ENCODE measurements at regions not wholly inside any gene's neighbourhood (a gene's known extent, or its start where the extent isn't known, plus 50 kb on each side); places are given as distances from the start of the nearest gene placed in this dataset.
"Not testable (repeated sequence)": the region's sequence is repeated elsewhere in the genome, so short reads cannot be mapped to it uniquely, and the experiment has no call there.

- TF ChIP-seq CTCF (IDR thresholded peaks at IDR 0.05; ENCODE audit: low read depth, low read length), result peak; percentile 31
- peak; percentile 45 for DNase-seq (ENCODE audit: low read depth in 2 of 2)
Measured at GRCh38 chr1:46878173-46878782, 63.0 kb downstream of the CYP4A11 start.

GRCh38 chr1:46876093-46876492, 65.2 kb downstream of the CYP4A11 start:
- TF ChIP-seq CTCF (IDR thresholded peaks at IDR 0.05; ENCODE audit: low read depth, low read length), result peak; percentile 21

More at GRCh38 chr1:46878173-46878782, 63.0 kb downstream of the CYP4A11 start:
- not testable (repeated sequence) for H3K4me3 ChIP-seq (replicated peaks in 1 of 2; ENCODE audit: low read depth in 2 of 2, low read length in 2 of 2)

More at GRCh38 chr1:46876093-46876492, 65.2 kb downstream of the CYP4A11 start:
- peak in 1 of 2 donors; percentile 1 for DNase-seq (ENCODE audit: low read depth in 2 of 2)
- not testable (repeated sequence) for H3K4me3 ChIP-seq (replicated peaks in 1 of 2; ENCODE audit: low read depth in 2 of 2, low read length in 2 of 2)

All from cardiac fibroblast (primary cell).